ENCODE measurements at regions not wholly inside any gene's neighbourhood (a gene's known extent, or its start where the extent isn't known, plus 50 kb on each side); places are given as distances from the start of the nearest gene placed in this dataset.
A peak's percentile ranks its signal among the peaks of the same experiment; 100 is the strongest.

GRCh38 chr2:199524689-199525574 is 67.2 kb upstream of the SATB2 start (continued):
- no peak for TF ChIP-seq ZHX2 (IDR thresholded peaks at IDR 0.05; ENCODE audit: low read depth)
- TF ChIP-seq ZHX2 (CRISPR knock-in tag; IDR thresholded peaks at IDR 0.05; ENCODE audit: borderline replicate concordance) = no peak
- no peak for TF ChIP-seq ZNF225 (CRISPR knock-in tag; IDR thresholded peaks at IDR 0.05)
- TF ChIP-seq MED8 (CRISPR knock-in tag; IDR thresholded peaks at IDR 0.05; ENCODE audit: insufficient replicate concordance) = no peak
- TF ChIP-seq CCDC6 (CRISPR knock-in tag; IDR thresholded peaks at IDR 0.05) = no peak
- peak; percentile 49; the same call in 1 of the 2 replicates for TF ChIP-seq ZNF605 (CRISPR knock-in tag; IDR thresholded peaks at IDR 0.05)
- TF ChIP-seq ZNF354B (CRISPR knock-in tag; IDR thresholded peaks at IDR 0.05) = no peak
- TF ChIP-seq ZFP36L1 (CRISPR knock-in tag; IDR thresholded peaks at IDR 0.05) = no peak
- no peak for TF ChIP-seq ZNF18 (CRISPR knock-in tag; IDR thresholded peaks at IDR 0.05; ENCODE audit: insufficient replicate concordance)
- 0 out of 2 replicates have a peak, but pooled peaks have one; percentile 21 for TF ChIP-seq SAP130 (CRISPR knock-in tag; IDR thresholded peaks at IDR 0.05; ENCODE audit: low read depth)
- TF ChIP-seq HOXA3 (CRISPR knock-in tag; IDR thresholded peaks at IDR 0.05) = 0 out of 2 replicates have a peak, but pooled peaks have one; percentile 34
- TF ChIP-seq ZSCAN5A (CRISPR knock-in tag; IDR thresholded peaks at IDR 0.05; ENCODE audit: borderline replicate concordance) = no peak
- no peak for TF ChIP-seq KLF11 (CRISPR knock-in tag; IDR thresholded peaks at IDR 0.05)
- TF ChIP-seq ZBTB20 (CRISPR knock-in tag; IDR thresholded peaks at IDR 0.05; ENCODE audit: borderline replicate concordance, low read depth) = peak; percentile 37; the same call in 1 of the 2 replicates
